ENCODE measurements at regions not wholly inside any gene's neighbourhood (a gene's known extent, or its start where the extent isn't known, plus 50 kb on each side); places are given as distances from the start of the nearest gene placed in this dataset.

DNA sequence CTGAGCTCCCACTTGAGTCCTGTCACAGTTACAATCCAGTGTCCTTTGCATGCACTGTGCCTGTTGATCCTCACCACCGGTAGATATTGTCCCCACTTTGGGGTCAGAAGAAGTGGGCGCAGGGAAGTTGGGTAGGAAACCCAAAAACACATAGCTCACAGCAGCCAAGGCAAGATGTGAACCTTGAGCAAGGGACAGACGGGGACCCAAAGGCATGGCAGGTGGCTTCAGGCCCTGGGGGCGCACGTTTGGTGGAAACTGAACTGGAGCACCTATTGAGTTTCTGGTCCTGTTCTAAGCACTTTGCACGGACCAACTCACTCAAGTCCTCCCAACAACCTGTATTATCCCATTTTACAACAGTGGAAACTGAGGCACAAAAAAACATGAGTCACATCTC lies 82.8 kb upstream of the ZNF716 start:
- TF ChIP-seq, protein P1, sequence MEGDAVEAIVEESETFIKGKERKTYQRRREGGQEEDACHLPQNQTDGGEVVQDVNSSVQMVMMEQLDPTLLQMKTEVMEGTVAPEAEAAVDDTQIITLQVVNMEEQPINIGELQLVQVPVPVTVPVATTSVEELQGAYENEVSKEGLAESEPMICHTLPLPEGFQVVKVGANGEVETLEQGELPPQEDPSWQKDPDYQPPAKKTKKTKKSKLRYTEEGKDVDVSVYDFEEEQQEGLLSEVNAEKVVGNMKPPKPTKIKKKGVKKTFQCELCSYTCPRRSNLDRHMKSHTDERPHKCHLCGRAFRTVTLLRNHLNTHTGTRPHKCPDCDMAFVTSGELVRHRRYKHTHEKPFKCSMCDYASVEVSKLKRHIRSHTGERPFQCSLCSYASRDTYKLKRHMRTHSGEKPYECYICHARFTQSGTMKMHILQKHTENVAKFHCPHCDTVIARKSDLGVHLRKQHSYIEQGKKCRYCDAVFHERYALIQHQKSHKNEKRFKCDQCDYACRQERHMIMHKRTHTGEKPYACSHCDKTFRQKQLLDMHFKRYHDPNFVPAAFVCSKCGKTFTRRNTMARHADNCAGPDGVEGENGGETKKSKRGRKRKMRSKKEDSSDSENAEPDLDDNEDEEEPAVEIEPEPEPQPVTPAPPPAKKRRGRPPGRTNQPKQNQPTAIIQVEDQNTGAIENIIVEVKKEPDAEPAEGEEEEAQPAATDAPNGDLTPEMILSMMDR (IDR thresholded peaks at IDR 0.05; ENCODE audit: insufficient read depth, low read length), result no peak
- TF ChIP-seq, protein P2, sequence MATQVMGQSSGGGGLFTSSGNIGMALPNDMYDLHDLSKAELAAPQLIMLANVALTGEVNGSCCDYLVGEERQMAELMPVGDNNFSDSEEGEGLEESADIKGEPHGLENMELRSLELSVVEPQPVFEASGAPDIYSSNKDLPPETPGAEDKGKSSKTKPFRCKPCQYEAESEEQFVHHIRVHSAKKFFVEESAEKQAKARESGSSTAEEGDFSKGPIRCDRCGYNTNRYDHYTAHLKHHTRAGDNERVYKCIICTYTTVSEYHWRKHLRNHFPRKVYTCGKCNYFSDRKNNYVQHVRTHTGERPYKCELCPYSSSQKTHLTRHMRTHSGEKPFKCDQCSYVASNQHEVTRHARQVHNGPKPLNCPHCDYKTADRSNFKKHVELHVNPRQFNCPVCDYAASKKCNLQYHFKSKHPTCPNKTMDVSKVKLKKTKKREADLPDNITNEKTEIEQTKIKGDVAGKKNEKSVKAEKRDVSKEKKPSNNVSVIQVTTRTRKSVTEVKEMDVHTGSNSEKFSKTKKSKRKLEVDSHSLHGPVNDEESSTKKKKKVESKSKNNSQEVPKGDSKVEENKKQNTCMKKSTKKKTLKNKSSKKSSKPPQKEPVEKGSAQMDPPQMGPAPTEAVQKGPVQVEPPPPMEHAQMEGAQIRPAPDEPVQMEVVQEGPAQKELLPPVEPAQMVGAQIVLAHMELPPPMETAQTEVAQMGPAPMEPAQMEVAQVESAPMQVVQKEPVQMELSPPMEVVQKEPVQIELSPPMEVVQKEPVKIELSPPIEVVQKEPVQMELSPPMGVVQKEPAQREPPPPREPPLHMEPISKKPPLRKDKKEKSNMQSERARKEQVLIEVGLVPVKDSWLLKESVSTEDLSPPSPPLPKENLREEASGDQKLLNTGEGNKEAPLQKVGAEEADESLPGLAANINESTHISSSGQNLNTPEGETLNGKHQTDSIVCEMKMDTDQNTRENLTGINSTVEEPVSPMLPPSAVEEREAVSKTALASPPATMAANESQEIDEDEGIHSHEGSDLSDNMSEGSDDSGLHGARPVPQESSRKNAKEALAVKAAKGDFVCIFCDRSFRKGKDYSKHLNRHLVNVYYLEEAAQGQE (IDR thresholded peaks at IDR 0.05; ENCODE audit: insufficient replicate concordance, low read depth), result no peak
- no peak for TF ChIP-seq POLR2AphosphoS5 (IDR thresholded peaks at IDR 0.05; ENCODE audit: low read depth)
- TF ChIP-seq SPI1 (IDR thresholded peaks at IDR 0.05; ENCODE audit: borderline replicate concordance, low read depth), result no peak
- no peak for TF ChIP-seq GABPA (IDR thresholded peaks at IDR 0.05; ENCODE audit: low read depth)
